ENCODE measurements at regions not wholly inside any gene's neighbourhood (a gene's known extent, or its start where the extent isn't known, plus 50 kb on each side); places are given as distances from the start of the nearest gene placed in this dataset.

GRCh38 chr19:21655540-21656126, 111.7 kb downstream of the ZNF100 start:
- TF ChIP-seq POLR2A (IDR thresholded peaks at IDR 0.05; ENCODE audit: control extremely low read depth in 1 of 2, low read depth in 2 of 2, low read length in 2 of 2) (no peak), RAD21 (IDR thresholded peaks at IDR 0.05 in 1 of 2, conservative IDR thresholded peaks at IDR 0.05 in 1 of 2; ENCODE audit: low read depth in 2 of 2, low read length in 2 of 2) (no peak), ASH2L (IDR thresholded peaks at IDR 0.05; ENCODE audit: low read length) (no peak)
- TF ChIP-seq, protein P1, sequence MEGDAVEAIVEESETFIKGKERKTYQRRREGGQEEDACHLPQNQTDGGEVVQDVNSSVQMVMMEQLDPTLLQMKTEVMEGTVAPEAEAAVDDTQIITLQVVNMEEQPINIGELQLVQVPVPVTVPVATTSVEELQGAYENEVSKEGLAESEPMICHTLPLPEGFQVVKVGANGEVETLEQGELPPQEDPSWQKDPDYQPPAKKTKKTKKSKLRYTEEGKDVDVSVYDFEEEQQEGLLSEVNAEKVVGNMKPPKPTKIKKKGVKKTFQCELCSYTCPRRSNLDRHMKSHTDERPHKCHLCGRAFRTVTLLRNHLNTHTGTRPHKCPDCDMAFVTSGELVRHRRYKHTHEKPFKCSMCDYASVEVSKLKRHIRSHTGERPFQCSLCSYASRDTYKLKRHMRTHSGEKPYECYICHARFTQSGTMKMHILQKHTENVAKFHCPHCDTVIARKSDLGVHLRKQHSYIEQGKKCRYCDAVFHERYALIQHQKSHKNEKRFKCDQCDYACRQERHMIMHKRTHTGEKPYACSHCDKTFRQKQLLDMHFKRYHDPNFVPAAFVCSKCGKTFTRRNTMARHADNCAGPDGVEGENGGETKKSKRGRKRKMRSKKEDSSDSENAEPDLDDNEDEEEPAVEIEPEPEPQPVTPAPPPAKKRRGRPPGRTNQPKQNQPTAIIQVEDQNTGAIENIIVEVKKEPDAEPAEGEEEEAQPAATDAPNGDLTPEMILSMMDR (IDR thresholded peaks at IDR 0.05; ENCODE audit: control extremely low read depth in 1 of 3, insufficient read depth in 1 of 3, low read depth in 1 of 3, low read length in 3 of 3) = no peak
